ENCODE measurements at regions not wholly inside any gene's neighbourhood (a gene's known extent, or its start where the extent isn't known, plus 50 kb on each side); places are given as distances from the start of the nearest gene placed in this dataset.

DNA sequence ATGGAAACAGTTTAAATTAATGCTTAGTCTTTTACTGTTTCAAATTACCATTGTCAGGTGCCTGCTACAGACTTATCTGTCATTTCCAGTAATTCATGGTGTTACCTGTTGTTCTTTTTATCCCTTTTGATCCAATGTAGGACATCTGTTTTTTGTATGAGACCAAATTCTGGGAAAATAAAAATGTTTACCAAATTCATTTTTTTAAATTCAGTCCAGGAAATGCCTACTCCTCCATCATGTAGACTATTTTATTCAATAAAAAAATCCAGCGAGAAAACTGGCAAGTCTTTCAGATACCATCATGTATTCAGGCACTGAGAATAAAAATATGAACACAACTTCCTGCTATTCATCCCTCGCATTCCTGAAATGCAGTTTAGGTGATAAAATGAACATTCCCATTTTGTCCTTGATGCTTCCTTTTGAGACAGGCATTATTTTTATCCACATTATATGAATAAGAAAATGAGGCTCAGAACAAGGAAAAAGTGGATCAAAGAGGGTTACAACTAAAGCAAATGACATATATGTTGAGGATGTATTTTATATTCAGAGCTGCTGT lies 584.2 kb downstream of the SPRY1 start:
- no peak for TF ChIP-seq POLR2AphosphoS5 (IDR thresholded peaks at IDR 0.05)
- TF ChIP-seq, protein P1, sequence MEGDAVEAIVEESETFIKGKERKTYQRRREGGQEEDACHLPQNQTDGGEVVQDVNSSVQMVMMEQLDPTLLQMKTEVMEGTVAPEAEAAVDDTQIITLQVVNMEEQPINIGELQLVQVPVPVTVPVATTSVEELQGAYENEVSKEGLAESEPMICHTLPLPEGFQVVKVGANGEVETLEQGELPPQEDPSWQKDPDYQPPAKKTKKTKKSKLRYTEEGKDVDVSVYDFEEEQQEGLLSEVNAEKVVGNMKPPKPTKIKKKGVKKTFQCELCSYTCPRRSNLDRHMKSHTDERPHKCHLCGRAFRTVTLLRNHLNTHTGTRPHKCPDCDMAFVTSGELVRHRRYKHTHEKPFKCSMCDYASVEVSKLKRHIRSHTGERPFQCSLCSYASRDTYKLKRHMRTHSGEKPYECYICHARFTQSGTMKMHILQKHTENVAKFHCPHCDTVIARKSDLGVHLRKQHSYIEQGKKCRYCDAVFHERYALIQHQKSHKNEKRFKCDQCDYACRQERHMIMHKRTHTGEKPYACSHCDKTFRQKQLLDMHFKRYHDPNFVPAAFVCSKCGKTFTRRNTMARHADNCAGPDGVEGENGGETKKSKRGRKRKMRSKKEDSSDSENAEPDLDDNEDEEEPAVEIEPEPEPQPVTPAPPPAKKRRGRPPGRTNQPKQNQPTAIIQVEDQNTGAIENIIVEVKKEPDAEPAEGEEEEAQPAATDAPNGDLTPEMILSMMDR (IDR thresholded peaks at IDR 0.05), result no peak

All from suprapubic skin (tissue), 3 donors.